ENCODE measurements at regions not wholly inside any gene's neighbourhood (a gene's known extent, or its start where the extent isn't known, plus 50 kb on each side); places are given as distances from the start of the nearest gene placed in this dataset.

DNA sequence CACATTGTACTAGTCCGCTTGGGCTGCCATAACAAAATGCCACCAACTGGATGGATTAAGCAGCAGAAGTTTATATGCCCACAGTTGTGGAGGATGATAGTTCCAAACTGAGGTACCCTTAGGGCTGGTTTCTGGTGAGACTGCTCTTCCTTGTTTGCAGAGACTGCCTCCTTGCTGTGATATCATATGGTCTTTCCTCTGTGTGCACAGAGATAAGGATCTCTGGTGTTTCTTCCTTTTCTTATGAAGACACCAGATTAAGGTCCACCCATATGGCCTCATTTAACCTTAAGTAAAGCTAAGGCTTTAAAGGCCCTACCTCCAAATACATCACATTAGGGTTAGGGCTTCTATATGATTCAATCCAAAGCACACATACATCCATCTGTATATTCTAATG lies 738.2 kb upstream of the GCFC2 start:
- DNase-seq, result no peak

DNA sequence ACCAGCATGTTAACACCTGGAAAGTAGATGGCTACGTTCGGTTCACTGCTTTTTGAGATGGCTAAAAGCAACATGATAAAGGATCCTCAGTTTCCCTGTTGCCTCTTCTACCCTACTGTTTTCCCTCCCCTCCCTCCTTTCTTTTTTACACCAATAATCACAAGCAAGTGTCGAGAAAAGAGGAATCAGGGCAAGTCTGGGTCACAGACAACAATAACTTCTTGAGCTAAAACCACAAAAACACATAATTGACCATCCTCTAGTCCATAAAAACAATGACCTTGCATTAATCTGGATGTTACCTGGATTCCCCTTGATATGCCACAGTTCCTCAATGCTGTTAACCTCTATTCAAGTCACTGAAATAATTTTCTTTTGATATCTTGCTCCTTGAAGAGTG lies 736.6 kb upstream of the GCFC2 start:
- DNase-seq, result no peak

DNA sequence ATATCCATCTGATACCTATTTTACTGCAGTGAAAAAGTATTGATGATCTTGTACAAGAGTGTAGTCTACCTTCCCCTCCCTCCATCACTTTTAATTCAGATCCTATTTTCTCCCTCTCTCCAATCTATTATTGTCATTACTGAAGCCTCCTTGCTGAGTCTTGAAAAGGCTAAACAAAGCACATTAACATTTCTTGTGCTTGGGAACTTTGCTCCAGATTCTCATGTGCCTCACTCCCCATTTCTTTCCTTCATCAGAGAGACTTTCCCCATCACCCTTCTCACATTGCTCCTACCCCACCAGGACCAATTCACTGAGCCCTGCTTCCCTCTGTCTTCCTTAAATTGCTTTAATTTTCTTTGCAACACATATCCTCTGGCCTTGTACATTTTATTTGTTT lies 736.2 kb upstream of the GCFC2 start:
- DNase-seq, result no peak

DNA sequence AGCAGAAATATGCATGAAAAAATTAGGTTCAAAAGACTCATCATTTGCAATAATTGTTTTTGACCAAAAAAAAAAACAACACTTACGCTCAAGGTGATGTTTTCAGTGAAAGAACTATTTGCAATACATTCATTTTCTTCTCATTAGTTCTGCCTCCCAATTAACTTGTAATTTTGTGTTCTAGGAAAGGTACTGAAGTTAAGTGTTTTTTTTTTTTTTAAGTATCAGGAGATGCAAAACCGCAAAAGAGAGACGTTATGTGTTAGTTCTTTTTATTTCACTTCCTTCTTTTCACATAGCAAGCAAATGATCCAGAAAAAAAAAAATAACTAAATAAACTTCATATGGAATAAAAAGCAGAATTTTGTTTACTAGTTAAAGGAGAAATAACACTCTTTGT lies 735.2 kb upstream of the GCFC2 start:
- DNase-seq, result no peak

DNA sequence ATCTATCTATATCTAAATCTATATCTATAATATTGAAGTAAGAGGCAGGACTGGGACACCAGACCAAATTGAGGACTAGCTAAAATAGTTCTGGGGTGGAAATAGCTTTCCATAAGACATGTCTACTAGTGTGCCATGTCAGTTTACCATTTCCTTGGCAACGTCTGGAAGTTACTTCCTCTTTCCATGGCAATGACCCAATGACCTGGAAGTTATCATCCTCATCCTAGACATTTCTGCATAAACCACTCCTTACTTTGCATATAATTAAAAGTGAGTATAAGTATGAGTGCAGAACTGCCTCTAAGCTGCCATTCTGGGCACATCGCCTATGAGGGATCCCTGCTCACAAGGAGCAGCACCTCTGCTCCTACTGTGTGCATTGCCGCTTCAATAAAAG lies 734.0 kb upstream of the GCFC2 start:
- DNase-seq, result no peak

DNA sequence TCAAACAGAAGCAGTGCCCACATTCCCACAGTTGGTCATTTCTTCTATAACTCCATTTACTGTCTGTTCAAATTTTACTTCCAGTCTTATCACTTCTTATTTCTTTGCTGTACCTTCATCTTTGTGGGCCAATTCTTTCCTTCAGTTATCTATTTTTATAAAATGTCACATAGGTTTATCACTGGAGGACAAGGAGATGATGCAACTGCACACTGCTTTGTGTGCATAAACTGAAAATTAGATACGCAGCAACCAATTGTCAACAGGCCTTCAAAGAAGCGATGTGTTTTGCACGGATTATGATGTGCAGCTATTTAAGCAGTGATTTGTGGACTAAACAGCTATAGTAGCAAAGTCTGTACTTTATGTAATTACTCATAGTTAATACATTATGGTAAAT lies 726.8 kb upstream of the GCFC2 start:
- no peak for DNase-seq

DNA sequence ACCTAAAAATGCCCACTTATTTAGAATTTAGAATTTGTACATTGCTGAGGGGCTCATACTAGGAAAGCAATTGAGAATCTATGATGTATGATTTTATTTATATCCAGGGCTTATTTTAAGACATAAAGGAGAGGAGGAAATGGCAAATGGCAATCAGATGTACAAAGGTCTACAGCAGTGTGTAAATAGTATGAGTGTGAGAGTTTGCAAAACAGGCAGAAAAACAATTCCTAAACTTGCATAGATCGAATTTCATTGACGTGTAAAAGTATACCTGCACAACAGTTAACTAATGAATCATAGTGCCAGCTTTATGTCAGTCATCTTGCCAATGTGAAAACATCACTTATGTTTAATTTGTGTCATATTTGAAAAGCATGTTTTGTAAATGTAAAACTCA lies 718.7 kb upstream of the GCFC2 start:
- DNase-seq, result no peak

DNA sequence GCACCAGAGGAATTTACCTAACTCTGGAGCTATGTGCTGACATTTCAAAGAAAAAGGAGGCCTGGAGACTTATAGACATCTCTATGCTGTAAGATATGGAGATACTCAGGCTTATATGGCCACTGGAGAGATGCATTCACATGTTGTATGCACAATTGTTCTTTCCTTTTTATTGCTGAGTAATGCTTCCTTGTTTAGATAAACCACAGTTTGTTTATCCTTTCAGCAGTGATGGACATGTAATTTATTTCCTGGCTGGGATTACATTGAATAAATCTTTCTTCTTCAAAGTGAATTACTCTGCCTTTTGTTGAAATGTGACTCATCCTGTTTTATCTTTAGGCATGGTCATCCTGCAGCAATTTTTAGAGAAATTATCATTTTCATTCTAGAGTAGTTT lies 716.7 kb upstream of the GCFC2 start:
- DNase-seq, result no peak

DNA sequence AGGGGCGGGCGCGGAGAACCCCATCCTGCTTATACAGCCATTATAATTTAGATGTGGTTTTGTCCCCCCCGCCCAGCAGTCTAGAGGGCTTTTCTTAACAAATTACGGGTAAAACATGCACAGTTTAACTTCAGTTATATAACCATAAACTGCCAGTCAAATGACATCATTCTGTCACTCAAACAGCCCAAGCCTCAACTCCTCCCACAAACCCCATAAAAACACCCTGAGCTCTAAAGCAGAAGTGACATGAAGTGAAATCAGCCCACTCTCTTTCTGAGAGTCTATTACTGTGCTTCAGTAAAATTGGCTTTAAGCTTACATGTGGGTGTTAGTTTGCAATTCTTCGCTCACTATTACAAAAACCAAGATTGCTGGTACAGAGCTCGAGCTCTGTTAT lies 705.1 kb upstream of the GCFC2 start:
- no peak for DNase-seq

DNA sequence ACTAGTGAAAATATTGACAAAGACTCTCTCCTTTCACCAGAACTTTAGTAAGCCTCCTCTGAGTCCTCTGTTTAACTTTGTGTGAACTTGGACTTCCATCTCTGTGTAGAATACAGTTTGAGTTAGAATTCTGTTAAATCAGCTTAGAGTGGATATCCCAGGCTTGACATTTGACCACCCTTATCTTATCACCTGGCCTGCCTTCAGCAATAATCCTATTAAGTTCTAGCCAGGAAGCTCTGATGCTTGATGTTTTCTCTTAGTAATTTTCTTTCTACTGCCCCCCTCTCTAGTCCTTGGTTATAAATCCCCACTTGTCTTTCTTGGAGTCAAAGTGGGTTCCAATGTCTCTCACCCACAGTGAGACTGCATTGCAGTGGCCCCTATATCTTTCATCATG lies 702.7 kb upstream of the GCFC2 start:
- DNase-seq, result no peak

DNA sequence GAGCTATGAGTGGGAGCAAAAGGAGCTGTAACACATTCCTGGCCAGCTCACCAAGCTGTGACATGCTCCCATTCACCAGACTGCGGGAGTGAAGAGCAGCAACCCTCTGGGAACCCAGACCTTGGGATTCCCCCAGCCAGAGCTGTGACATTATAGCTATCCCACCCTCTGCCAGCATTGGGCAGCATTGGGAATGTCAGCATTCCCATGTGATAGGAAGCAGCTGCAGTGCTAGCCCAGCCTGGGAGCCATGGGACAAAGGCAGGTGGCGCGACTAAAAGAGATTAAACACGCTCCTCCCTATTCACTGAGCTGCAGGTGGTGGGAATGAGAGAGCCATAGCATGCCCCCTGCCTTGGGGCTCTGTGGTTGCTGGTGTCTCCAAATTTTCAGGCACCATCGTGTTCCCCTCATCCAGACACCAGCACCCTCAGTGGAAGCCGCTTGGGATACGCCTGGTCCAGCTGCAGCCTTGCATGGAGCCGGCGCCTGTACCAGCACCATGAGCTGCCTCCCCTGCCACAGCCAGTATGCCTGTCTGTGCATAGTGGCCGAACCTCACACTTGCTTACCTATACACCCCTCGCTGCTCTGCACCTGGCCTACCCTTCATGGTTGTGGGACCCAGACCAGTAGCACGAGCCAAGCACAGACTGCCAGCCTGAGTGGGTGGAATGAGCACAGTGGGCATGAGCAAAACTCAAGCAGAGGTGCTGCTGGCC lies 695.6 kb upstream of the GCFC2 start:
- DNase-seq, result no peak

DNA sequence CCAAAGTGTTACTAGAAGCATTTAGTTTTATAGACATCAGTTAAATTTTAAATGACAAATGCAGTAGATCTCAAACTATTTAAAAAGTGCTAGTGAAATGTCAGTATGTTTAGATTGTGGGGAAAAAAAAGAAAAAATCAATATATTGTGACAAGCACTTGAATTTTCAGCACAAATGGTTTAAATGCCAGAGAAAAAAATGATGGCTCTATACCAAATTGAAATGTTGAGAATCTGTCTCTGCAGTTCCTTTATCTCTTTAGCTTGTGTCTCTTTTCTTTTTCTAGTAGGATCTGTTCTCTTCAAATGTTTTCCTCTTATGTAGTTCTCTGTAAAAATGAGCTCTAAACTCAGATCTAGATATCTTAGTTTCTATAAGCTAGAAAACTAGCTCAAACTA lies 682.6 kb upstream of the GCFC2 start:
- DNase-seq, result no peak

DNA sequence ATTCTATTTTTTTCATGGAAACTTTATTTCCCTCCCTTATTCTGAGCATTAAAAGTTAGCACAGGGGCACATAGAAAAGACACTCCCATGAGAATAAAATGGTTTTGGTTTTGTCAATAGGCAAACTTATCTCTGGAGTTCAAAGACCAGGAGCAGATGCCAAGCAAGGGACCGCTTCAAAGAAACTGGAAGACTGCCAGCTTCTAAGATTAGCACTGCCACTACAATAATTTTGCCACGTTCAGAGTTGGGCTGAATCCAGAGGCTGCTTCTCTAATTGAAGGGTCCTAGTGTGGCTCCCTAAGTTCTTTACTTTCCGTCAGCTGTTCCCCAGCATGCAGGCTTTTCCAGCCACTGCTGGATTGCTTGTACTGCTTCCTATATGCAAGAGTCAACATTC lies 681.0 kb upstream of the GCFC2 start:
- no peak for DNase-seq

DNA sequence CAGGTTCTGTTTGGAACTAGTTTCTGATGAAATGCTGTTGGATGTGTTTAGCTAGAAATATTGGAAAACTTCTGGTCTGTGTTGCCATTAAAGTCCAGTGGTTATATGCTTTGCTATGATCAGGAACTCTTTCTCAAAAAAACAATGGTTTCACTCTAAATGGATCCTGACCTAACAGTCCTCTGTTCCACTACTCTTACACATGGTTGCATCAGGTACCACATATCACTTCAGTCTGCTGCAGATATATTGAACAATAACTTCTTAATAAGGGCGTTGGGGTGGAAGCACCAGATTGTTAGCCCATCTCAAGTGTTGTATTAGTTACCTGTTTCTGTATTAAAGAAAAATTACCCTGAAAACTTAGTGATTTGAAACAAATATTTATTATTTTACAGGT lies 676.6 kb upstream of the GCFC2 start:
- DNase-seq, result no peak

DNA sequence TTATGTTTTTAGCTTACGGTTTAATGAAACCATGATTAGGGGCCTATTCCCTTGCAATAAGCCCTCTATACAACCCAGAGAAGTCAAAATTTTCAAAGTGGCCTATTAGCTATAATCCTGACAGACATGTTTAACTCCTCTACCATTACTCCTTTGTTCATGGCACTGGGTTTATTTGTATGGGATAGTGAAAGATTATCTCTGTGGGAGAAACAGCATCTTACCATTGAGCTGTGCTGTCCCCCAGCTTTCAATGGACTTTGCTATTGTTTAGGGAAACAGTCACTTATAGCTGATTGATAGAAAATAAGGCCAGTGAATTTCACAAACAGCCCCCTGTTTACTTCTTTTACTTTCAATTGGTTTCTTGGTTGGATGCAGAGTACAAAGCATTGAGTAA lies 675.2 kb upstream of the GCFC2 start:
- DNase-seq, result no peak

DNA sequence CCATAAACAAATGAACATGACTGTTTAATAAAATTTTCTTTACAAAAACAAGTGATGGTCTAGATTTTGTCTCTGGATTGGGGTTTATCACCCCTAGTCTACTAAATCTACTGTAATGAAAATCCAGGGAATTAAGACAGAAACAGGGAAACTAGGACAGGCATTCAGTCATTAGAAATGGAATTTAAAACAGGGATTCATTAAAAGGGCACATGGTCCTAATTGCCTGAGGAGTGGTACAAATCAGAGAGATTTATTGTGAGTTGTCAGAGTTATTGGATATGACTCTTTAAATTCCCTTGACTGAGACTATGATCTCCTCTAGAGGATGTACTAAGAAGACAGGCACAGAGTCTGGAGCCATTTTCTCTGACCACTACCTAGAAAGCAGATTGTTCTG lies 670.9 kb upstream of the GCFC2 start:
- no peak for DNase-seq

DNA sequence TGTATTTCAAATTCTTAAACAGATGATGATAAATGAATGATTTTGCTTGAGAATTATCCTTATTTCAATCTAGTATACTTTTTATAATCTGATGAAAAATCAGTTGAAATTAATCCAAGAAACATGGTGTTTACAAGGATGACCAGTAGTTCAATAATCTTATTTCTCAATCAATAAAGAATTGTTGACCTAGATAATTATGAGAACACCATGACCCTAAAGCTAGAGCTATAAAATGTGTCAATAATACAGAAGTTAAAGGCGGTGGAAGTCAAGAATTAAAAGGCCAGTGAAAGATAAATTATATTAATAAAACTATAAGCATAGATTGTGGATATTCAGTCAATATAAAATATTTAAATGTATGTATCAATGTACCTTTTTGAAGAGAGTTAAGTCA lies 667.4 kb upstream of the GCFC2 start:
- DNase-seq, result no peak

DNA sequence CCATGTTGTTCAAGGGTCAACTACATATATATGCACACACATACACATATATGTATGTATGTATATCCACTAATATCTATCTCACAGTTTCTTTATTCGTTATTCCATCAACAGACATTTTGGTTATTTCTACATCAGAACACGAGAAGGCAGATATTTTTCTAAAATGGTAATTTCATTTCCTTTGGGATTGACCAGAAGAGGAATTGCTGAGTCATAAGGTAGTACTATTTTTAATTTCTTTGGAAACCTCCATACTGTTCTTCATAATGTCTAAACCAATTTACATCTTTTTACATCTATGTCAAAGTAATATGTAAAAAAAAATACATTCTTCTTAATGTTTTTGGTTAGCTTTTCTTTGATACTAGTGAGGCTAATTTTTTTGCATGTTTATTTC lies 630.7 kb upstream of the GCFC2 start:
- DNase-seq, result no peak

DNA sequence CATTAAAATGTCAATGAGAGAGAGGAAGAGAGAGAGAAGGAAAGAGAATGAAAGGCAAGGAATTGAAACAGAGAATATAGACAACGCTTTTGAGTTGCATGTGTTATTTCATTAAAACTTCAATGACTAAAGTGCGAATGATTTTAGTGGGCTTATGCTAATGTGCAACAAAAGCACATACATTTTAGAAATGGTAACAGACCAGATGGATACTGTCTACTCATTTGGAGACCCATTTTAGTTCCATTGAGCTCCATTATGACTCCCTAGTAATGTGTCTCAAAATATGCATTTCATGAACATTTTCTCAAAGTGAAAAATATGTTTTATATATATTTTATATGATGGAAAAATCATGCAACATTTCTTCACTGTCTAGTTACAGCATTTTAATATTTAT lies 622.2 kb upstream of the GCFC2 start:
- DNase-seq, result no peak

DNA sequence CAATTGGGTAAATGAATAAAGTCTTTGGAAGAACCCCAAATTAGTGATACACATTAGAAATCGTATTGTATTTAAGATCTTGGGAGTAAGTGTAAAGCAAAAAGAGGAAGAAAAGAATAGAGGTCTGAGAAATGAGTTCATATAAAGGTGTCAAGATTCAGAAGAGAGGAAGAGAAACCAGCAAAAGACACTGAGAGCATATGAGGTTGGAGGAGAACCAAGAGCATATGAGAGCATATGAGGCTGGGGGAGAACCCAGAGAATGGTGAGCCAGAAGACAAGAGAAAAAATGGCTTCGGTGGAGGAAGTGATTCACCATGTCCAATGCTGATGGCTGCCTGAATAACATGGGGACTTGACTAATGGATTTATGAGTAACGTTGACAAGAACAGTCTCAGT lies 620.1 kb upstream of the GCFC2 start:
- DNase-seq, result no peak

DNA sequence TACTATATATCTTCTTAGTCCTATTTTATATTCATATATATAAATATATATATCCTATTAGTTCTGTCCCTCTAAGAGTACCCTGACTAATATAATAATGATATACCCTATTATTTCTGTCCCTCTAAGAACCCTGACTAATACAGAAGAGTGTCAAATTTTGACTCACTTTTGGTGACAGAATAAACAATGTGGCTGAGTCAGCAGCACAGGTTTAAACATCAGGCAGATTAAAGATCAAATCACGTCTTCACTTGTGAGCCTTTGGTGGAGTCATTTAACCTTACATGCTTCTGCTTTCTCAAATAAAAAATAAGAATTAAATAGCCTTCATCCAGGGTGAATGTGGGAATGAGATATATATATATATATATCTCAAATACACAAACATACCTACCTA lies 615.9 kb upstream of the GCFC2 start:
- DNase-seq, result no peak

DNA sequence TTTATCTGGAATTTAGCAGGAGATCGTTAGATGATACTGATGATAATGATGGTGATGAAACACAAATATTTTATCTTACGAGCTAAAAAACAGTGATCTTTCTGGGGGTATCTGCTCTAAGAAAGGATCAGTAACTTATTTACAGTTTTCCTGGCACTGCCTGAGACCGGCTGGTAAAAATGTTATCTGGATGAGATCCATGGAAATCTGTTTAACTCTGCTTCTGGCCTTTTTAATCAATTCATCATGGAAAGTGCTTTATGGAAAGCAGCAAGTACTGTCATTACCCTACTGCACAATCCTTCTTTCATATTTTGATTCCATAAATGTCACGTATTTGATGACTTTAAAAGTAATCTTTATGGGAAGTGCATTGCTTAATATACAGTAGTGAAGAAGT lies 612.7 kb upstream of the GCFC2 start:
- DNase-seq, result no peak

DNA sequence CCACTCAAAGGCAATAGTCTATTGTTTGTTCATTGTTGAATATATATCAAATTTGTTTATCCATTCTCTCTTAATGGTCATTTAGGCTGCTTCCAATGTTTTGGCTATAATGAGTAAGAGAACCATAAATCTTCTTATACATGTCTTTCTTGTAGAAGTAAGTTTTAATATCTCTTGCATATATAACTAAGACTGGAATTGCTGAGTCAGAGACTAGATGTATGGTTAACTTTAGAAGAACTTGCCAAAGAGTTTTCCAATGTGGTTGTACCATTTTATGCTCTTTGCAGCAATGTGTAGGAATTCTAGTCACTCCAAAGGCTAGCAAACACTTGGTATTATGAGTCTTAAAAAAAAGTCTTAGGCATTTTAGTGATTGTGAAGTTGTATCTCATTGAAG lies 610.0 kb upstream of the GCFC2 start:
- DNase-seq, result no peak

DNA sequence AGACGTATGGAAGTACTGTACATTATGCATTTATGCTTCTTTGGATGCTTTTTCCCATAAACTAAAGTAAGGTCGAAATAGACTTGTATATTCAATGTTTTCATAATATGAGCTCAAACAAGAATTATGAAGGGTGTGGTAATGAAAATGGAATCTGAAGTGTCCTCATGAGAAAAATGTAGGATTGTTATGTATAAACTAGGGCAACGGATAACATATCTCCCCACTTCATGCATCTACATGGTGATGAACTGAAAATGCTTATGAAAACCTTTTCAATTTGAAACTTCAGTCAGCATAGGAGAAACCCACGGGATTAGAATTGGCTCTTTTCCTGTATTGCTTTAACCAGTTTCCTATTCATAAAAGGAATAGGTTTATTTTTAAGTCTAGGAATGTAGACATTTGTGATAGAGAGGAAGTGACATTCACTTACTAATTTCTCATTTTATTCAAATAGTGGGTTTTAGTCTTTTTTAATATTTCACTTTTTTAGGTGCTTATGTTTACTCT lies 608.2 kb upstream of the GCFC2 start:
- no peak for DNase-seq

DNA sequence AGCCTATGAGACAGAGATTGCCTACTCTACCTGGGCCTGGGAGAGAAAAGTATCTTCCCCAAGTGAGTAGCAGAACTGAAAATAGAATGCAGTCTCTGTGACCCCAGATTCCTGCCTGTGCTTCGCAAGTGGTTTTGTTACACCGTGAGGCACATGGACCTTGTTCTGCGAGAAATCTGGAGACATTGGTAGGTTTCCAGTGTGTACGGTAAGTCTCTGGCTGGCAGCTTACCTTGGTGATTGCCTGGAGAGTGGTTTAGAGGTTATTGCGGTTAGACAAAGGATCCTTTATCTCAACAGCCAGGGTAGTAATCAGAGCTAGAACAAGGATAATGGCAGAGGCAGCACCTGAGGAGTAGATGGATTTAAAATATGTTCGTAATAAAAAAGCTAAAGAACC lies 606.0 kb upstream of the GCFC2 start:
- no peak for DNase-seq
